ENCODE measurements at regions not wholly inside any gene's neighbourhood (a gene's known extent, or its start where the extent isn't known, plus 50 kb on each side); places are given as distances from the start of the nearest gene placed in this dataset.

- TF ChIP-seq CTCF (IDR thresholded peaks at IDR 0.05; ENCODE audit: low read depth, low read length): no peak
- in situ Hi-C loops (cut with HindIII; ENCODE audit: low sequenced_read_pairs): no loop called here
- no peak for DNase-seq (ENCODE audit: low read depth, low spot score)
- no peak overlapping the region for H3K4me3 ChIP-seq (ENCODE audit: low read depth, low read length)
Observed at GRCh38 chr20:12355185-12355584, 437.5 kb downstream of the BTBD3 start.

- in situ Hi-C loops (cut with HindIII; ENCODE audit: low sequenced_read_pairs): no loop called here
- H3K4me3 ChIP-seq (ENCODE audit: low read depth, low read length): no peak overlapping the region
- TF ChIP-seq CTCF (IDR thresholded peaks at IDR 0.05; ENCODE audit: low read depth, low read length): no peak
- DNase-seq (ENCODE audit: low read depth, low spot score): no peak
Observed at GRCh38 chr20:12358006-12358654, 440.4 kb downstream of the BTBD3 start.

- in situ Hi-C loops (cut with HindIII; ENCODE audit: low sequenced_read_pairs): no loop called here
- no peak for DNase-seq (ENCODE audit: low read depth, low spot score)
- TF ChIP-seq CTCF (IDR thresholded peaks at IDR 0.05; ENCODE audit: low read depth, low read length): no peak
- H3K4me3 ChIP-seq (ENCODE audit: low read depth, low read length): no peak overlapping the region
Observed at GRCh38 chr20:12358655-12359009, 440.9 kb downstream of the BTBD3 start.

GRCh38 chr20:12371990-12372389 lies 454.3 kb downstream of the BTBD3 start:
- no peak for TF ChIP-seq CTCF (IDR thresholded peaks at IDR 0.05; ENCODE audit: low read depth, low read length)
- in situ Hi-C loops (cut with HindIII; ENCODE audit: low sequenced_read_pairs): no loop called here
- H3K4me3 ChIP-seq (ENCODE audit: low read depth, low read length): no peak overlapping the region
- no peak for DNase-seq (ENCODE audit: low read depth, low spot score)

GRCh38 chr20:12372557-12372956 lies 454.9 kb downstream of the BTBD3 start:
- no peak for TF ChIP-seq CTCF (IDR thresholded peaks at IDR 0.05; ENCODE audit: low read depth, low read length)
- no peak overlapping the region for H3K4me3 ChIP-seq (ENCODE audit: low read depth, low read length)
- no peak for DNase-seq (ENCODE audit: low read depth, low spot score)
- in situ Hi-C loops (cut with HindIII; ENCODE audit: low sequenced_read_pairs): no loop called here

- in situ Hi-C loops (cut with HindIII; ENCODE audit: low sequenced_read_pairs): no loop called here
Observed at GRCh38 chr20:12375967-12376366, 458.3 kb downstream of the BTBD3 start.

More at GRCh38 chr20:12375967-12376366, 458.3 kb downstream of the BTBD3 start:
- DNase-seq (ENCODE audit: low read depth, low spot score): no peak
- H3K4me3 ChIP-seq (ENCODE audit: low read depth, low read length): no peak overlapping the region
- TF ChIP-seq CTCF (IDR thresholded peaks at IDR 0.05; ENCODE audit: low read depth, low read length): no peak
